ENCODE measurements at regions not wholly inside any gene's neighbourhood (a gene's known extent, or its start where the extent isn't known, plus 50 kb on each side); places are given as distances from the start of the nearest gene placed in this dataset.

GRCh38 chr22:46043816-46044620 is 67.1 kb upstream of the WNT7B start:
- H3K27ac ChIP-seq, result no peak overlapping the region
- DNase-seq, result no peak
- H3K36me3 ChIP-seq (replicated peaks), result no peaks in the 10 kb centered on the region
- in situ Hi-C loops (cut with HindIII; ENCODE audit: low pct_ligation_motif_present, low sequenced_read_pairs), result no loop called here
- peak overlapping the region; percentile 54 for H3K4me3 ChIP-seq (ENCODE audit: low read depth, low read length)
- H3K27me3 ChIP-seq (replicated peaks), result no peaks in the 10 kb centered on the region
- no peak for TF ChIP-seq CTCF (IDR thresholded peaks at IDR 0.05; ENCODE audit: low read depth, low read length, missing control alignments)

GRCh38 chr22:46044621-46045458 is 67.9 kb upstream of the WNT7B start:
- TF ChIP-seq CTCF (IDR thresholded peaks at IDR 0.05; ENCODE audit: low read depth, low read length, missing control alignments), result no peak
- no peak for DNase-seq
- no peaks in the 10 kb centered on the region for H3K36me3 ChIP-seq (replicated peaks)
- peak overlapping the region; percentile 54 for H3K4me3 ChIP-seq (ENCODE audit: low read depth, low read length)
- no peak overlapping the region for H3K27ac ChIP-seq
- in situ Hi-C loops (cut with HindIII; ENCODE audit: low pct_ligation_motif_present, low sequenced_read_pairs), result no loop called here
- no peaks in the 10 kb centered on the region for H3K27me3 ChIP-seq (replicated peaks)

- H3K27ac ChIP-seq, result no peak overlapping the region
- no peak for DNase-seq
- H3K27me3 ChIP-seq (replicated peaks), result no peaks in the 10 kb centered on the region
- no peak for TF ChIP-seq CTCF (IDR thresholded peaks at IDR 0.05; ENCODE audit: low read depth, low read length, missing control alignments)
- in situ Hi-C loops (cut with HindIII; ENCODE audit: low pct_ligation_motif_present, low sequenced_read_pairs), result no loop called here
- peak overlapping the region; percentile 54 for H3K4me3 ChIP-seq (ENCODE audit: low read depth, low read length)
- no peaks in the 10 kb centered on the region for H3K36me3 ChIP-seq (replicated peaks)
Measured at GRCh38 chr22:46045459-46046298, 68.7 kb upstream of the WNT7B start.

GRCh38 chr22:46046299-46046685 is 69.3 kb upstream of the WNT7B start:
- Histone ChIP-seq H3K27ac (no peak overlapping the region), H3K4me3 (ENCODE audit: low read depth, low read length) (no peak overlapping the region), H3K36me3 (replicated peaks) (no peaks in the 10 kb centered on the region), H3K27me3 (replicated peaks) (no peaks in the 10 kb centered on the region)
- DNase-seq, result no peak
- in situ Hi-C loops (cut with HindIII; ENCODE audit: low pct_ligation_motif_present, low sequenced_read_pairs), result no loop called here
- no peak for TF ChIP-seq CTCF (IDR thresholded peaks at IDR 0.05; ENCODE audit: low read depth, low read length, missing control alignments)

- TF ChIP-seq CTCF (IDR thresholded peaks at IDR 0.05; ENCODE audit: low read depth, low read length, missing control alignments), result no peak
- no peak overlapping the region for H3K27ac ChIP-seq
- no peak overlapping the region for H3K4me3 ChIP-seq (ENCODE audit: low read depth, low read length)
- in situ Hi-C loops (cut with HindIII; ENCODE audit: low pct_ligation_motif_present, low sequenced_read_pairs), result no loop called here
- H3K27me3 ChIP-seq (replicated peaks), result no peaks in the 10 kb centered on the region
- no peak for DNase-seq
- H3K36me3 ChIP-seq (replicated peaks), result no peaks in the 10 kb centered on the region
Measured at GRCh38 chr22:46047226-46047625, 70.3 kb upstream of the WNT7B start.
